ENCODE measurements at regions not wholly inside any gene's neighbourhood (a gene's known extent, or its start where the extent isn't known, plus 50 kb on each side); places are given as distances from the start of the nearest gene placed in this dataset.

GRCh38 chrX:51242212-51242611, 90.4 kb upstream of the NUDT10 start:
- H3K4me1 ChIP-seq (ENCODE audit: control insufficient read depth, extremely low read depth, insufficient read depth, low read length), result no peaks in the 10 kb centered on the region
- no peaks in the 10 kb centered on the region for H3K79me2 ChIP-seq (ENCODE audit: control insufficient read depth, insufficient read depth, low read length)
- no peaks in the 10 kb centered on the region for H3K36me3 ChIP-seq (ENCODE audit: control insufficient read depth in 2 of 2, extremely low read depth in 1 of 2, insufficient read depth in 2 of 2, low read length in 2 of 2)
- dilution Hi-C loops (cut with MboI; ENCODE audit: extremely low pct_ligation_motif_present, low sequenced_read_pairs) (no loop called here), intact Hi-C loops (cut with micrococcal nuclease) (no loop called here)
- DNase-seq (ENCODE audit: low read depth, low spot score) (no peak), FAIRE-seq (no peak)
- H3K9me3 ChIP-seq (replicated peaks; ENCODE audit: control insufficient read depth, insufficient read depth, low read length), result no peaks in the 10 kb centered on the region
- H3K4me2 ChIP-seq (ENCODE audit: insufficient read depth, low read length), result no peak overlapping the region
- H3K4me3 ChIP-seq (replicated peaks in 1 of 3; ENCODE audit: insufficient read depth in 1 of 3, low read depth in 1 of 3, low read length in 3 of 3), result no peak overlapping the region
- no peak overlapping the region for H3K27ac ChIP-seq (ENCODE audit: insufficient read depth, low read depth, low read length)
- no peaks in the 10 kb centered on the region for H4K20me1 ChIP-seq (replicated peaks; ENCODE audit: control insufficient read depth, extremely low read depth, insufficient read depth, low read length)
- no TSS peak for BruUV-seq (replicated peaks)
- ChIA-PET POLR2A (no interaction called here), CTCF (no interaction called here)
- no peaks in the 10 kb centered on the region for H3K27me3 ChIP-seq (ENCODE audit: control insufficient read depth in 2 of 2, insufficient read depth in 2 of 2, low read length in 2 of 2)
- no peaks in the 10 kb centered on the region for H3K9me1 ChIP-seq (replicated peaks; ENCODE audit: control insufficient read depth, extremely low read depth, insufficient read depth, low read length)
- no peak overlapping the region for H3K9ac ChIP-seq (replicated peaks; ENCODE audit: extremely low read depth, insufficient read depth, low read length)
- no peak for TF ChIP-seq MYC (IDR thresholded peaks at IDR 0.05; ENCODE audit: low read depth, low read length)
- no peak for TF ChIP-seq MAX (IDR thresholded peaks at IDR 0.05; ENCODE audit: insufficient read depth, insufficient read length)
- TF ChIP-seq FOS (IDR thresholded peaks at IDR 0.05; ENCODE audit: borderline replicate concordance, insufficient read depth, low read length), result no peak
- TF ChIP-seq CTCF (IDR thresholded peaks at IDR 0.05; ENCODE audit: extremely low read depth in 1 of 2, insufficient read depth in 1 of 2, low read depth in 1 of 2, low read length in 2 of 2), result no peak
- TF ChIP-seq EZH2 (IDR thresholded peaks at IDR 0.05; ENCODE audit: borderline replicate concordance, low read depth, low read length, severe bottlenecking), result no peak
- no peak for TF ChIP-seq POLR2A (IDR thresholded peaks at IDR 0.05; ENCODE audit: low read depth, low read length)
- no peak for TF ChIP-seq JUN (IDR thresholded peaks at IDR 0.05; ENCODE audit: borderline replicate concordance, insufficient read depth, insufficient read length, low read depth)
- TF ChIP-seq GATA2 (IDR thresholded peaks at IDR 0.05; ENCODE audit: insufficient read depth, insufficient read length, low read depth, low read length), result no peak
- no peak for TF ChIP-seq POLR2AphosphoS5 (IDR thresholded peaks at IDR 0.05; ENCODE audit: insufficient read depth, low read depth, low read length)
- H2AFZ ChIP-seq (ENCODE audit: low read depth, low read length), result no peak overlapping the region
